ENCODE measurements at regions not wholly inside any gene's neighbourhood (a gene's known extent, or its start where the extent isn't known, plus 50 kb on each side); places are given as distances from the start of the nearest gene placed in this dataset.
"Not testable (repeated sequence)": the region's sequence is repeated elsewhere in the genome, so short reads cannot be mapped to it uniquely, and the experiment has no call there.

DNA sequence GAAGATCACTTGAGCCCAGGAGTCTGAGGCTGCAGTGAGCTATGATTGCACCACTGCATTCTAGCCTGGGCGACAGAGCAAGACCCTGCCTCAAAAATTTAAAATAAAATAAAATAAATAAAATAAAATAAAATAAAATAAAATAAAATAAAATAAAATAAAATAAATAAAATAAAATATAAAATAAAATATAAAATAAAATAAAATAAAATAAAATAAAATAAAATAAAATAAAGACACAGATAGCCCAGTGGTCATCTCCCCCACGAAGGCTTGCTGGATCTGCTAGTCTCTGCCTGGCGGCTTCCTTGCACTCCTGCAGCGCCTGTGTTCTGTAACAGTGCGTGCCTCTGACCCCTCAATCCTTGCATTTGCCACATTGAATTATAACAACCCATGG is 76.8 kb upstream of the PWP1 start:
- TF ChIP-seq, protein P1, sequence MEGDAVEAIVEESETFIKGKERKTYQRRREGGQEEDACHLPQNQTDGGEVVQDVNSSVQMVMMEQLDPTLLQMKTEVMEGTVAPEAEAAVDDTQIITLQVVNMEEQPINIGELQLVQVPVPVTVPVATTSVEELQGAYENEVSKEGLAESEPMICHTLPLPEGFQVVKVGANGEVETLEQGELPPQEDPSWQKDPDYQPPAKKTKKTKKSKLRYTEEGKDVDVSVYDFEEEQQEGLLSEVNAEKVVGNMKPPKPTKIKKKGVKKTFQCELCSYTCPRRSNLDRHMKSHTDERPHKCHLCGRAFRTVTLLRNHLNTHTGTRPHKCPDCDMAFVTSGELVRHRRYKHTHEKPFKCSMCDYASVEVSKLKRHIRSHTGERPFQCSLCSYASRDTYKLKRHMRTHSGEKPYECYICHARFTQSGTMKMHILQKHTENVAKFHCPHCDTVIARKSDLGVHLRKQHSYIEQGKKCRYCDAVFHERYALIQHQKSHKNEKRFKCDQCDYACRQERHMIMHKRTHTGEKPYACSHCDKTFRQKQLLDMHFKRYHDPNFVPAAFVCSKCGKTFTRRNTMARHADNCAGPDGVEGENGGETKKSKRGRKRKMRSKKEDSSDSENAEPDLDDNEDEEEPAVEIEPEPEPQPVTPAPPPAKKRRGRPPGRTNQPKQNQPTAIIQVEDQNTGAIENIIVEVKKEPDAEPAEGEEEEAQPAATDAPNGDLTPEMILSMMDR (IDR thresholded peaks at IDR 0.05; ENCODE audit: insufficient read depth, low read length, poor library complexity, severe bottlenecking), result not testable (repeated sequence)
- TF ChIP-seq EZH2phosphoT487 (conservative IDR thresholded peaks at IDR 0.05; ENCODE audit: low read length), result not testable (repeated sequence)

Data from SU-DHL-6 (cell line).